ENCODE measurements at regions not wholly inside any gene's neighbourhood (a gene's known extent, or its start where the extent isn't known, plus 50 kb on each side); places are given as distances from the start of the nearest gene placed in this dataset.
A peak's percentile ranks its signal among the peaks of the same experiment; 100 is the strongest.
"Not testable (repeated sequence)": the region's sequence is repeated elsewhere in the genome, so short reads cannot be mapped to it uniquely, and the experiment has no call there.

DNA sequence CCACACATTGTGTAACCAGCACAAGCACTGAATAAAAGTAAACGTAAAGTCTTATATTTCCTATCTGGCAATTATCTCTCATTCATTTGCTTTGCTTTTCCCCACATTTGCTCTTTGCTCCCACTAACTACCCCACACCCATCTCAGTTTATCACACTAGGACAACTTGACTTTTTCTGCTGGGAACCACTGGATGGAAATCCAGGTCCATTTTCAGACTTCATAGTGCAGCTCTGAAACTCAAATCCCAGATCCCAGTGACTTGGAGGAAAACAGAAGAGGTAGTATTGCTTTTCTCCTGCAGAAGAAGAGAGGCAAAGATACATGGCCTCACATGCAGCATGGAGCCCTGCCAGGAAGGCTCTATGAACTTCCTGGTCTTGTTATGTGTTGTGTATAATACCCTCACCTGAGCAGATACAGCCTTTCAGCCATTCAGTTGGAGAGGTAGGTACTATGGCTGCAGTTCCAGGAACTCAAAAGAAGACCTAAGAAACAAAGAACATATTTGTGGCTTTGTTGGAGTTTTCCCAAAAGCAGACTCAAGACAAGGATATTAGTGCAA lies 90.0 kb upstream of the NIPBL start:
- DNase-seq = no peak

DNA sequence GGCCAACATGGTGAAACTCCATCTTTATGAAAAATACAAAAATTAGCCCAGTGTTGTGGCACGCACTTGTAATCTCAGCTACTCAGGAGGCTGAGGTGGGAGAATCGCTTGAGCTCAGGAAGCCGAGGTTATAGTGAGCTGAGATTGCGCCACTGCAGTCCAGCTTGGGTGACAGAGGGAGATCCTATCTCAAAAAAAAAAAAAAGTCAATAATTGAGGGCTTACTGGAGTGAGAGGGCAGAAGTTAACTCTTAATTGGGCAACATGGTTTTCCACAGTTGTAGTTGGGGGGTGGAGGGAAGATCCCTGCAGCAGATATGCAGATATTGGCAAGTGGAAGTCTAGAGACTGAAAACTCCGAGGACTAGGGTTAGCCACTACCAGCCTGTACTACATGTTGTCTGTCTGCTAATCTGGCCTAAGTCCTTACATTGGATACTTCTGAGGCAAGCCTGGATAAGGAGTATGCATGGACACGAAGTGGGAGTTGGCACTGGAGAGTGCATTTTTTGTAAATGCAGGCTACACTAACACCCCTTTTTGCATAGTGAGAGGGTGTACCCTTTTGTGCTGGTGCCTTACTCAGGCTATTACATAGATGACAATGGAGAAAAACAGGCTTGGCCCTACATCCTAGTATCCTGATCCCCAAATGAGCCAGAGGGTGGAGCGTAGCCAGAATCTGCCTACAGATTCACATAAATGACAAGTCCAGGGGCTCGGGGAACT lies 89.0 kb upstream of the NIPBL start:
- no peak for DNase-seq

DNA sequence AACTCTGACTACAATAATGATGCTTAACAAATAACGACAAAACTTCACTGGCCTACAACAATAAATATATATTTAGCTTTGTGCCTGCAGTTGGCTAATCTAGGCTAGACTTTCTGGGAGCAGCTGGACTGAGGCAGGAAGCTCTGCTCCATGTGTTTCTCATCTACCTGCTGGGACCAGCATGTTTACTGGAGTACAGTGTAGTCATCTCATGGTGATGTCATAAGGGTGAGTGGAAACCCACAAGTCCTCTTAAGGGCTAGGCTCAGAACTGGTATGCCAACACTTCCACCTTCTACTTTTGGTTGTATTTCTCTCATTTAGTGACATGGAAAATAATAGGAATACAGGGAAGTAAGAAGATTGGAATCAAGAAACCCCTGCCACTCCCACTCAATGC lies 85.7 kb upstream of the NIPBL start:
- DNase-seq = no peak

DNA sequence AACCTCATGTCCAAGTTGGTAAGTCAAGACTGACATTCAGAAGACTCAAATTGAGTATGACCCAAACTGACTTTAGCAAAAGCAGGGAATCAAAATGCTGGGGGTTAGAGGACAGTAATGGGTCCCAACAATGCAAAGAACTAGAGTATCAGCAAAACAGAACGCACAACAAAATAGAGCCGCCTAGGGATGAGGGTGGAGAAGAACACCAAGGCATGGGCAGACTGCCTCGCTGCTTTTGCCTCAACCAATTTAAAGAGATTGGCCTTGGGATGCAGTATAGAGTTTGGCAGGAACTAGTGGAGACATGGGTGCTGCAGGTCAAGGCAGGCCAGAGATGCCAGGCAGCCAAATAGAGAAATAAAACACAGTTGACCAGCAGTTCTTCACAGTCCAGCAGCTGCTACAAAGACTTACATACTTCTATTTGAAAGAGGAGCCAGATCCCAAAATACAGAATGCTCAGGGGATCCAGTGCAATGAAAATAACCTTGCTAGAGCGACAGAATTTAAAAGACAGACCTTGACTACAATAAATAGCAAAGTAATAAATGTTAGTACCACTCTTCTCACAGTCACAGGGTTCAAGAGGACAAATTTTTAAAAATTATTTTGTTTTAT lies 83.9 kb upstream of the NIPBL start:
- DNase-seq = no peak

DNA sequence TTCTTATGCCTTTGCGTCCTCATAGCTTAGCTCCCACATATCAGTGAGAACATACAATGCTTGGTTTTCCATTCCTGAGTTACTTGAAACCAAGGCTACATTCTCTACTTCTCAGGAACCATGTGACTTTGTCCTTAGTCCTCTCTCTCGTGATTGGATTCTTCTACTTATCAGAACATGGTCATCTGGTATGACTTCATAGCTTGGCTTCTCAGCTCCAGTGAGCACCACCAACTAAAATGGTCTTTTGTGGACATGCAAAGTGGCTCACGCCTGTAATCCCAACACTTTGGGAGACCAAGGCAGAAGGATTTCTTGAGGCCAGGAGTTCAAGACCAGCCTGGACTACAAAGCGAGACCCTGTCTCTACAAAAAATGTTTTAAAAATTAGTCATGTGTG lies 81.2 kb upstream of the NIPBL start:
- DNase-seq = no peak

DNA sequence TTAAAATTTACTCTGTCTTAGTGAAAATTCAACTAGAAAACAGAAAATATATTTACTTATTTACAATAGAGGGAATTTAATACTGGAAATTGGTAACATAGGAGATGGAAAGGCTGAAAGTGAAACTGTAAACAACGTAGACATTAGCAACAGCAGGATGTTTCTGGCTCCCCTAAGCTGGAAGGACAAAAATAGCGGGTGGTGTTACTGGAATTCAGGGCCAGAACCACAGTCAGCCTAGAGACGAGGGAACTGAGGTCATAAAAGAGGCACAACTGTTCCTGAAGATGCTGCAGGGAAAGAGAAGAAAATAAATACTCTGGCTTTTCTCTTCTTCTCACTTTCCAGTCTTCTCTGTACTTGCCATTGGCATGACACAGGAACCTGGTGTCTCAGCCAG lies 80.4 kb upstream of the NIPBL start:
- no peak for DNase-seq

DNA sequence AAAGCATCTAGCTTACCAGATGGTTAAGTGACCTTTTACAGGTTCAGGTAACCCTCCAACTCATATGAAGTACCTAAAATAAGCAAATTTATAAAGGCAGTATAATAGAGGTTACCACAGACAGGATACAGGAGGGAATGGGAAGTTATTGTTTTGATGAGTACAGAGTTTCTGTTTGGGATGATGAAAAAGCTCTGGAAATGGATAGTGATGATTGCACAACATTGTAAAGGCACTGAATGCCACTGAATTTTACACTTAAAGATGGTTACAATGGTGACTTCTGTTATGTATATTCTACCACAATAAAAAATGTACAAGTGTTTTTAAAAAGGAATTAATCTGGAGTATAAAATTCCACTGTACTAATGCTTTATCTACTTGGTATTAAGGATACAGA lies 75.0 kb upstream of the NIPBL start:
- DNase-seq = no peak

DNA sequence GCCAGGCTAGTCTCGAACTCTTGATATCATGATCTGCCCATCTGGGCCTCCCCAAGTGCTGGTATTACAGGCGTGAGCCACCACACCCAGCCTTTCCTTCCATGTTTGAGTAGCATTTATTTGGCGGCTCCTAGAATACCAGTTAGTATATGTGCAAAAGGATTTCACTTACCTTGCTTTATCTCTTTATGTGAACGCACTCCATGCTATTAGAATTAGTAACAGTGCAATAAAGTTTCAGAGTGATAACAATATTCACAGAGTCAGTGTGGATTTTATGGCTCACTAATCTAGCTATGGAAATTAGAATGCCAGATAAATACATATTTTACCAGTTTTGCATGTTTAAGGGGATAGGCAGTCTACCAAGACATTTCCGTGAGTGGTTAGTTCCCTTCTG lies 74.4 kb upstream of the NIPBL start:
- no peak for DNase-seq

DNA sequence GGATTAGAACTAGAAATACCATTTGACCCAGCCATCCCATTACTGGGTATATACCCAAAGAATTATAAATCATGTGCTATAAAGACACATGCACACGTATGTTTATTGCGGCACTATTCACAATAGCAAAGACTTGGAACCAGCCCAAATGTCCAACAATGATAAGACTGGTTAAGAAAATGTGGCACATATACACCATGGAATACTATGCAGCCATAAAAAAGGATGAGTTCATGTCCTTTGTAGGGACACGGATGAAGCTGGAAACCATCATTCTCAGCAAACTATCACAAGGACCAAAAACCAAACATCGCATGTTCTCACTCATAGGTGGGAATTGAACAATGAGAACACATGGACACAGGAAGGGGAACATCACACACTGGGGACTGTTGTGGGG lies 63.3 kb upstream of the NIPBL start:
- DNase-seq = not testable (repeated sequence)

DNA sequence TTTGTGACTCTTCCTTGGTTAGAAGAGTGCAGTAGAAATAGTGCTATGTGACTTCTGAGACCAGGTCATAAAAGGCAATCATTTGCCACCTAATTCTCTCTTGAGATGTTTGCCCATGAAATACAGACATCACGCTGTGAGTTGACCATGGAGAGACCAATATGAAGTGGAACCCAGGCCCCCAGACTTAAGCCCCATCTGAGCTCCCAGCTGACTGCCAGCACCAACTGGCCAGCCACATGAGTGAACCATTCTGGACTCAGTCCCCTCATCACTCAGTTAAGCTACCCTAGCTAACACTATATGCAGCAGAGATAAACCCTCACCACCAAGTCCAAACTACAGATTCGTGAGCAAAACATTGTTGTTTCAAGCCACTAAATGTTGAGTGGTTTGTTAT lies 60.7 kb upstream of the NIPBL start:
- no peak for DNase-seq

DNA sequence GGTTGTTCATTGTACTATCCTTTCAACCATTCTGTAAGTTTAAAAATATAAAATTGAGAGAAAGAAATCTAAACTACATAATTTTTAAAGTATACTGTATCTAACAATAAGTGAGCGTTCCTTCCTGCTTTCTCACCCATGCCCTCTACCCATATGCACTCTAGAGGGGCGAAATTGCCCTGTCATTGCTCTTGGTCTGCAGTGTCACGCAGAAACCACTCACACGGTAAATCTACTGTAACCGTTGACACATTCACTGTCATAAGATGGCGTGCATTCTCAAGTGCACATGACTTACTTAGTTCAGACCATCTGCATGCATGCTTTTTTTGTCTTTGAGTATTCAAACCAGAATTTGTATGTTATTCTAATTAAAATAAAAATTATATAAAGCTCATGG lies 55.7 kb upstream of the NIPBL start:
- peak in 1 of 2 donors; percentile 77 for DNase-seq

DNA sequence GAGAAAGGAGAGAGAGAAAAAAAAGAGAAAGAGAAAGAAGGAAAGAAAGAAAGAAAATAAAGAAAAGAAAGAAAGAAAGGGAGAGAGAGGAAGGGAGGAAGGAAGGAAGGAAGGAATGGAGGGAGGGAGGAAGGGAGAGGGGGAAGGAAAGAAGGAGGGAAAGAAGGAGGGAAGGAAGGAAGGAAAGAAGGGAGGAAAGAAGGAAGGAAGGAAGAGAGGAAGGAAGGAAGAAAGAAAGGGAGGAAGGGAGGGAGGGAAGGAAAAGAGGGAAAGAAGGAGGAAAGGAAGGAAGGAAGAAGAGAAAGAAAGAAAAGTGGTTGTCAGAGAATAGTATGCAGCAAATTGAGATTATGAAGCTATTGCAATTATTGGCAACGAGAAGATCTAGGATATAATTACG lies 49.9 kb upstream of the NIPBL start:
- no peak for DNase-seq

Data from bone marrow (tissue), 2 donors.